ENCODE measurements at regions not wholly inside any gene's neighbourhood (a gene's known extent, or its start where the extent isn't known, plus 50 kb on each side); places are given as distances from the start of the nearest gene placed in this dataset.
"Not testable (repeated sequence)": the region's sequence is repeated elsewhere in the genome, so short reads cannot be mapped to it uniquely, and the experiment has no call there.

GRCh38 chr14:49946320-49947141, 53.6 kb downstream of the ARF6 start:
- DNase-seq: no peak

- DNase-seq: no peak
These were observed 54.6 kb downstream of the ARF6 start for GRCh38 chr14:49947506-49947905.

- no peak for DNase-seq
These were observed 57.7 kb downstream of the ARF6 start for GRCh38 chr14:49950275-49951228.

- no peak for DNase-seq
These were observed 58.3 kb downstream of the ARF6 start for GRCh38 chr14:49951229-49951607.

- DNase-seq: no peak
These were observed 58.9 kb downstream of the ARF6 start for GRCh38 chr14:49951691-49952345.

GRCh38 chr14:49953196-49953595, 60.3 kb downstream of the ARF6 start:
- no peak for DNase-seq

- no peak for DNase-seq
These were observed 61.3 kb downstream of the ARF6 start for GRCh38 chr14:49954171-49954631.

- DNase-seq: no peak
These were observed 62.1 kb downstream of the ARF6 start for GRCh38 chr14:49955024-49955423.

GRCh38 chr14:49957089-49957852, 64.4 kb downstream of the ARF6 start:
- no peak for DNase-seq

GRCh38 chr14:49959822-49960408, 67.0 kb downstream of the ARF6 start:
- no peak for DNase-seq

GRCh38 chr14:49960453-49960852, 67.6 kb downstream of the ARF6 start:
- DNase-seq: no peak

GRCh38 chr14:49961270-49962222, 68.7 kb downstream of the ARF6 start:
- DNase-seq: no peak

GRCh38 chr14:49962621-49963020, 69.7 kb downstream of the ARF6 start:
- DNase-seq: no peak

GRCh38 chr14:49965068-49965651, 72.3 kb downstream of the ARF6 start:
- not testable (repeated sequence) for DNase-seq

- no peak for DNase-seq
These were observed 73.5 kb downstream of the ARF6 start for GRCh38 chr14:49966304-49966809.

- DNase-seq: no peak
These were observed 74.2 kb downstream of the ARF6 start for GRCh38 chr14:49966971-49967630.

- no peak for DNase-seq
These were observed 77.1 kb downstream of the ARF6 start for GRCh38 chr14:49969961-49970360.

- no peak for DNase-seq
These were observed 77.7 kb downstream of the ARF6 start for GRCh38 chr14:49970474-49971147.
